Body of pancreas (tissue), 4 donors: ENCODE measurements at regions not wholly inside any gene's neighbourhood (a gene's known extent, or its start where the extent isn't known, plus 50 kb on each side); places are given as distances from the start of the nearest gene placed in this dataset.

ENCODE experiments used
- POLR2A ChIP-seq, 3 donors: fragments of 450-650 bp; IDR thresholded peaks; one replicate each; pipeline ENCODE4 v1.6.1; 2016; ENCODE audit warnings: antibody characterized with exemption in 3 of 3, mild to moderate bottlenecking in 2 of 3
- TF ChIP-seq, protein P1 (sequence below), 7 experiments: fragments of 450-650 bp in 4 of 7; fragments of 200-600 bp in 3 of 7; sonication (generic) in 3 of 7; IDR thresholded peaks; one replicate each; pipeline ENCODE4 v1.5.1; 2016 to 2019; ENCODE audit warnings: antibody characterized with exemption in 7 of 7

- TF ChIP-seq, protein P1, sequence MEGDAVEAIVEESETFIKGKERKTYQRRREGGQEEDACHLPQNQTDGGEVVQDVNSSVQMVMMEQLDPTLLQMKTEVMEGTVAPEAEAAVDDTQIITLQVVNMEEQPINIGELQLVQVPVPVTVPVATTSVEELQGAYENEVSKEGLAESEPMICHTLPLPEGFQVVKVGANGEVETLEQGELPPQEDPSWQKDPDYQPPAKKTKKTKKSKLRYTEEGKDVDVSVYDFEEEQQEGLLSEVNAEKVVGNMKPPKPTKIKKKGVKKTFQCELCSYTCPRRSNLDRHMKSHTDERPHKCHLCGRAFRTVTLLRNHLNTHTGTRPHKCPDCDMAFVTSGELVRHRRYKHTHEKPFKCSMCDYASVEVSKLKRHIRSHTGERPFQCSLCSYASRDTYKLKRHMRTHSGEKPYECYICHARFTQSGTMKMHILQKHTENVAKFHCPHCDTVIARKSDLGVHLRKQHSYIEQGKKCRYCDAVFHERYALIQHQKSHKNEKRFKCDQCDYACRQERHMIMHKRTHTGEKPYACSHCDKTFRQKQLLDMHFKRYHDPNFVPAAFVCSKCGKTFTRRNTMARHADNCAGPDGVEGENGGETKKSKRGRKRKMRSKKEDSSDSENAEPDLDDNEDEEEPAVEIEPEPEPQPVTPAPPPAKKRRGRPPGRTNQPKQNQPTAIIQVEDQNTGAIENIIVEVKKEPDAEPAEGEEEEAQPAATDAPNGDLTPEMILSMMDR (IDR thresholded peaks at IDR 0.05), result no peak
- no peak for TF ChIP-seq POLR2A (IDR thresholded peaks at IDR 0.05)
Measured at GRCh38 chr4:57605376-57605775, 495.2 kb upstream of the IGFBP7 start.
